NCI-H1417 (cell line): ENCODE measurements at regions not wholly inside any gene's neighbourhood (a gene's known extent, or its start where the extent isn't known, plus 50 kb on each side); places are given as distances from the start of the nearest gene placed in this dataset.

Source experiments
- DNase-seq, 3 experiments: peaks; one replicate each; lab custom pipeline; 2025; lab: John Stamatoyannopoulos, UW

GRCh38 chr5:54717870-54718269, 200.3 kb downstream of the SNX18 start:
- DNase-seq: no peak

- no peak for DNase-seq
Observed at GRCh38 chr5:54717459-54717858, 199.9 kb downstream of the SNX18 start.

- no peak for DNase-seq
Observed at GRCh38 chr5:54713923-54714581, 196.5 kb downstream of the SNX18 start.

GRCh38 chr5:54709096-54709495, 191.5 kb downstream of the SNX18 start:
- DNase-seq: no peak

- no peak for DNase-seq
Observed at GRCh38 chr5:54707841-54708240, 190.3 kb downstream of the SNX18 start.

GRCh38 chr5:54705994-54706653, 188.6 kb downstream of the SNX18 start:
- DNase-seq: no peak

GRCh38 chr5:54704825-54705224, 187.3 kb downstream of the SNX18 start:
- peak in 1 of 3 experiments; percentile 11 for DNase-seq

GRCh38 chr5:54704333-54704732, 186.8 kb downstream of the SNX18 start:
- DNase-seq: peak in 2 of 3 experiments; percentile 23 to 84

- DNase-seq: peak in 2 of 3 experiments; percentile 58 to 84
Observed at GRCh38 chr5:54703565-54704255, 186.2 kb downstream of the SNX18 start.

- DNase-seq: peak in 1 of 3 experiments; percentile 69
Observed at GRCh38 chr5:54703133-54703532, 185.6 kb downstream of the SNX18 start.

- peak in 1 of 3 experiments; percentile 34 for DNase-seq
Observed at GRCh38 chr5:54702470-54702869, 184.9 kb downstream of the SNX18 start.

- peak in 1 of 3 experiments; percentile 29 for DNase-seq
Observed at GRCh38 chr5:54700986-54701578, 183.5 kb downstream of the SNX18 start.

- no peak for DNase-seq
Observed at GRCh38 chr5:54696931-54697330, 179.4 kb downstream of the SNX18 start.

GRCh38 chr5:54696346-54696745, 178.8 kb downstream of the SNX18 start:
- DNase-seq: no peak

GRCh38 chr5:54695198-54695966, 177.8 kb downstream of the SNX18 start:
- no peak for DNase-seq

- DNase-seq: peak in 2 of 3 experiments; percentile 34 to 48
Observed at GRCh38 chr5:54693936-54694657, 176.5 kb downstream of the SNX18 start.

GRCh38 chr5:54692631-54693030, 175.1 kb downstream of the SNX18 start:
- DNase-seq: no peak

- no peak for DNase-seq
Observed at GRCh38 chr5:54691656-54692055, 174.1 kb downstream of the SNX18 start.

- no peak for DNase-seq
Observed at GRCh38 chr5:54689411-54690251, 172.1 kb downstream of the SNX18 start.

- DNase-seq: no peak
Observed at GRCh38 chr5:54680998-54681397, 163.4 kb downstream of the SNX18 start.
